Right lobe of liver (tissue), 4 donors: ENCODE measurements at regions not wholly inside any gene's neighbourhood (a gene's known extent, or its start where the extent isn't known, plus 50 kb on each side); places are given as distances from the start of the nearest gene placed in this dataset.

Source experiments
- CTCF ChIP-seq, 4 donors: fragments of 200-600 bp in 3 of 4; fragments of 450-650 bp in 1 of 4; IDR thresholded peaks; one replicate each; pipeline versions ENCODE4 v1.5.1 to v1.8.0; 2016 to 2022; ENCODE audit warnings: antibody characterized with exemption in 4 of 4, mild to moderate bottlenecking in 2 of 4
- POLR2A ChIP-seq: fragments of 450-650 bp; IDR thresholded peaks from one replicate; pipeline ENCODE4 v1.6.1; 2017; ENCODE audit warnings: antibody characterized with exemption, mild to moderate bottlenecking
- donor health status: DM: no; HTN: no; CAD: no.
- donor health status: DM: no; HTN: no; CAD: no.
- donor health status: DM: no; HTN: yes; CAD: no.

GRCh38 chr3:20246662-20247061 is 60.7 kb upstream of the SGO1 start:
- no peak for TF ChIP-seq CTCF (IDR thresholded peaks at IDR 0.05)
- TF ChIP-seq POLR2A: no peak
